Subcutaneous abdominal adipose tissue (tissue), 5 donors: ENCODE measurements at regions not wholly inside any gene's neighbourhood (a gene's known extent, or its start where the extent isn't known, plus 50 kb on each side); places are given as distances from the start of the nearest gene placed in this dataset.

Source experiments
- H3K27ac ChIP-seq: one replicate; pipeline ENCODE4 v1.7.0; 2013; ENCODE audit warnings: low read depth, mild to moderate bottlenecking, inconsistent platforms, low read length, moderate library complexity
- H3K27me3 ChIP-seq, 5 donors: one replicate each; pipeline ENCODE4 v1.7.0; 2013; ENCODE audit warnings: low read length in 5 of 5, inconsistent platforms in 1 of 5; ENCODE audit not compliant: control insufficient read depth in 5 of 5, insufficient read depth in 4 of 5
- H3K36me3 ChIP-seq, 5 donors: one replicate each; pipeline ENCODE4 v1.7.0; 2013; ENCODE audit warnings: low read length in 5 of 5; ENCODE audit not compliant: control insufficient read depth in 5 of 5, insufficient read depth in 5 of 5
- H3K4me1 ChIP-seq, 5 donors: one replicate each; pipeline ENCODE4 v1.7.0; 2013; ENCODE audit warnings: low read length in 5 of 5, mild to moderate bottlenecking in 3 of 5, moderate library complexity in 1 of 5; ENCODE audit not compliant: control insufficient read depth in 5 of 5, insufficient read depth in 5 of 5
- H3K4me3 ChIP-seq, 5 donors: one replicate each; pipeline ENCODE4 v1.7.0; 2013; ENCODE audit warnings: low read length in 5 of 5, low read depth in 1 of 5
- H3K9ac ChIP-seq, 5 donors: one replicate each; pipeline ENCODE4 v1.7.0; 2013; ENCODE audit warnings: low read length in 5 of 5, mild to moderate bottlenecking in 4 of 5, moderate library complexity in 3 of 5
- H3K9me3 ChIP-seq, 5 donors: one replicate each; pipeline ENCODE4 v1.7.0; 2013; ENCODE audit warnings: low read length in 5 of 5; ENCODE audit not compliant: control insufficient read depth in 5 of 5
- donor health status: healthy.
- donor health status: healthy.
- donor health status: healthy.
- donor health status: healthy.
- donor health status: healthy.

GRCh38 chrX:15158350-15158735, 111.5 kb downstream of the ASB9 start:
- no peaks in the 10 kb centered on the region for H3K9me3 ChIP-seq
- no peaks in the 10 kb centered on the region for H3K4me1 ChIP-seq
- no peak overlapping the region for H3K4me3 ChIP-seq
- no peaks in the 10 kb centered on the region for H3K36me3 ChIP-seq
- H3K27ac ChIP-seq, result no peak overlapping the region
- H3K27me3 ChIP-seq, result peaks cover 2 to 21% (median 9%) of the 10 kb centered on the region in 5 donors
- no peak overlapping the region for H3K9ac ChIP-seq

GRCh38 chrX:15157624-15158023, 112.3 kb downstream of the ASB9 start:
- H3K4me1 ChIP-seq, result no peaks in the 10 kb centered on the region
- H3K9ac ChIP-seq, result no peak overlapping the region
- H3K36me3 ChIP-seq, result no peaks in the 10 kb centered on the region
- no peaks in the 10 kb centered on the region for H3K9me3 ChIP-seq
- H3K4me3 ChIP-seq, result no peak overlapping the region
- peaks cover 2 to 21% (median 9%) of the 10 kb centered on the region in 5 donors for H3K27me3 ChIP-seq
- H3K27ac ChIP-seq, result no peak overlapping the region

- no peak overlapping the region for H3K4me3 ChIP-seq
- no peaks in the 10 kb centered on the region for H3K4me1 ChIP-seq
- no peaks in the 10 kb centered on the region for H3K9me3 ChIP-seq
- H3K27ac ChIP-seq, result no peak overlapping the region
- no peaks in the 10 kb centered on the region for H3K36me3 ChIP-seq
- H3K27me3 ChIP-seq, result peaks cover 4 to 17% (median 9%) of the 10 kb centered on the region in 5 donors
- no peak overlapping the region for H3K9ac ChIP-seq
Observed at GRCh38 chrX:15151267-15152186, 118.4 kb downstream of the ASB9 start.

- H3K36me3 ChIP-seq, result no peaks in the 10 kb centered on the region
- no peaks in the 10 kb centered on the region for H3K4me1 ChIP-seq
- no peak overlapping the region for H3K9ac ChIP-seq
- no peak overlapping the region for H3K4me3 ChIP-seq
- peaks cover 0 to 12% (median 4%) of the 10 kb centered on the region in 5 donors for H3K27me3 ChIP-seq
- no peaks in the 10 kb centered on the region for H3K9me3 ChIP-seq
- no peak overlapping the region for H3K27ac ChIP-seq
Observed at GRCh38 chrX:15150586-15150985, 119.3 kb downstream of the ASB9 start.

GRCh38 chrX:15146515-15146914, 123.4 kb downstream of the ASB9 start:
- H3K27ac ChIP-seq, result no peak overlapping the region
- H3K36me3 ChIP-seq, result no peaks in the 10 kb centered on the region
- no peaks in the 10 kb centered on the region for H3K4me1 ChIP-seq
- no peak overlapping the region for H3K9ac ChIP-seq
- H3K27me3 ChIP-seq, result peaks cover 3 to 9% (median 7%) of the 10 kb centered on the region in 5 donors
- H3K4me3 ChIP-seq, result no peak overlapping the region
- H3K9me3 ChIP-seq, result no peaks in the 10 kb centered on the region

- H3K4me3 ChIP-seq, result no peak overlapping the region
- H3K9ac ChIP-seq, result no peak overlapping the region
- no peaks in the 10 kb centered on the region for H3K4me1 ChIP-seq
- H3K36me3 ChIP-seq, result no peaks in the 10 kb centered on the region
- no peaks in the 10 kb centered on the region for H3K9me3 ChIP-seq
- H3K27ac ChIP-seq, result no peak overlapping the region
- H3K27me3 ChIP-seq, result peaks cover 3 to 9% (median 5%) of the 10 kb centered on the region in 5 donors
Observed at GRCh38 chrX:15143825-15144121, 126.1 kb downstream of the ASB9 start.

GRCh38 chrX:15143050-15143824, 126.6 kb downstream of the ASB9 start:
- peaks cover 3 to 11% (median 5%) of the 10 kb centered on the region in 5 donors for H3K27me3 ChIP-seq
- H3K27ac ChIP-seq, result no peak overlapping the region
- no peaks in the 10 kb centered on the region for H3K9me3 ChIP-seq
- no peaks in the 10 kb centered on the region for H3K4me1 ChIP-seq
- no peaks in the 10 kb centered on the region for H3K36me3 ChIP-seq
- no peak overlapping the region for H3K4me3 ChIP-seq
- no peak overlapping the region for H3K9ac ChIP-seq

GRCh38 chrX:15142084-15142715, 127.7 kb downstream of the ASB9 start:
- Histone ChIP-seq H3K9ac (no peak overlapping the region), H3K27me3 (peaks cover 3 to 14% (median 6%) of the 10 kb centered on the region in 5 donors), H3K4me3 (no peak overlapping the region), H3K27ac (no peak overlapping the region), H3K9me3 (no peaks in the 10 kb centered on the region), H3K36me3 (no peaks in the 10 kb centered on the region), H3K4me1 (no peaks in the 10 kb centered on the region)

- H3K9me3 ChIP-seq, result no peaks in the 10 kb centered on the region
- H3K4me1 ChIP-seq, result no peaks in the 10 kb centered on the region
- H3K27me3 ChIP-seq, result peaks cover 2 to 11% (median 4%) of the 10 kb centered on the region in 5 donors
- no peak overlapping the region for H3K9ac ChIP-seq
- H3K27ac ChIP-seq, result no peak overlapping the region
- no peaks in the 10 kb centered on the region for H3K36me3 ChIP-seq
- no peak overlapping the region for H3K4me3 ChIP-seq
Observed at GRCh38 chrX:15136795-15137194, 133.1 kb downstream of the ASB9 start.

- no peak overlapping the region for H3K4me3 ChIP-seq
- H3K4me1 ChIP-seq, result no peaks in the 10 kb centered on the region
- H3K9ac ChIP-seq, result no peak overlapping the region
- no peak overlapping the region for H3K27ac ChIP-seq
- H3K9me3 ChIP-seq, result no peaks in the 10 kb centered on the region
- H3K27me3 ChIP-seq, result peaks cover 0 to 12% (median 4%) of the 10 kb centered on the region in 5 donors
- no peaks in the 10 kb centered on the region for H3K36me3 ChIP-seq
Observed at GRCh38 chrX:15129412-15129811, 140.5 kb downstream of the ASB9 start.
